Lower lobe of right lung (tissue), 2 donors: ENCODE measurements at regions not wholly inside any gene's neighbourhood (a gene's known extent, or its start where the extent isn't known, plus 50 kb on each side); places are given as distances from the start of the nearest gene placed in this dataset.

Source experiments
- ATAC-seq, 2 donors: fragments of 200-7000 bp; cut with Tn5 transposase; one replicate each; pipeline ENCODE4 v1.9.1; 2020 to 2022; ENCODE audit warnings: mild to moderate bottlenecking in 2 of 2, moderate library complexity in 2 of 2
- DNase-seq: peaks from one replicate; pipeline ENCODE4 v3.0.0-alpha.2; 2020
- H3K27ac ChIP-seq: fragments of 200-600 bp; one replicate; pipeline ENCODE4 v1.8.0; 2022
- H3K27me3 ChIP-seq: fragments of 200-600 bp; one replicate; pipeline ENCODE4 v1.8.0; 2022; ENCODE audit warnings: low read depth
- H3K36me3 ChIP-seq: fragments of 200-600 bp; one replicate; pipeline ENCODE4 v1.8.0; 2022; ENCODE audit warnings: mild to moderate bottlenecking
- H3K4me1 ChIP-seq: fragments of 200-600 bp; one replicate; pipeline ENCODE4 v1.8.0; 2022
- H3K4me3 ChIP-seq: fragments of 200-600 bp; one replicate; pipeline ENCODE4 v1.8.0; 2022; ENCODE audit warnings: mild to moderate bottlenecking
- H3K9me3 ChIP-seq: fragments of 200-600 bp; one replicate; pipeline ENCODE4 v1.8.0; 2022
- intact Hi-C: fragments of 100-400 bp; cut with DNase I; formaldehyde crosslinking; loops from one replicate; pipeline ENCODE4 v1.11.0; 2022
- TF ChIP-seq, protein P1 (sequence below): fragments of 200-600 bp; IDR thresholded peaks from one replicate; pipeline ENCODE4 v1.8.0; 2022; ENCODE audit warnings: antibody characterized with exemption, mild to moderate bottlenecking
- donor health status: DM: no; HTN: yes; CAD: no; lungs with severe emphysema.

DNA sequence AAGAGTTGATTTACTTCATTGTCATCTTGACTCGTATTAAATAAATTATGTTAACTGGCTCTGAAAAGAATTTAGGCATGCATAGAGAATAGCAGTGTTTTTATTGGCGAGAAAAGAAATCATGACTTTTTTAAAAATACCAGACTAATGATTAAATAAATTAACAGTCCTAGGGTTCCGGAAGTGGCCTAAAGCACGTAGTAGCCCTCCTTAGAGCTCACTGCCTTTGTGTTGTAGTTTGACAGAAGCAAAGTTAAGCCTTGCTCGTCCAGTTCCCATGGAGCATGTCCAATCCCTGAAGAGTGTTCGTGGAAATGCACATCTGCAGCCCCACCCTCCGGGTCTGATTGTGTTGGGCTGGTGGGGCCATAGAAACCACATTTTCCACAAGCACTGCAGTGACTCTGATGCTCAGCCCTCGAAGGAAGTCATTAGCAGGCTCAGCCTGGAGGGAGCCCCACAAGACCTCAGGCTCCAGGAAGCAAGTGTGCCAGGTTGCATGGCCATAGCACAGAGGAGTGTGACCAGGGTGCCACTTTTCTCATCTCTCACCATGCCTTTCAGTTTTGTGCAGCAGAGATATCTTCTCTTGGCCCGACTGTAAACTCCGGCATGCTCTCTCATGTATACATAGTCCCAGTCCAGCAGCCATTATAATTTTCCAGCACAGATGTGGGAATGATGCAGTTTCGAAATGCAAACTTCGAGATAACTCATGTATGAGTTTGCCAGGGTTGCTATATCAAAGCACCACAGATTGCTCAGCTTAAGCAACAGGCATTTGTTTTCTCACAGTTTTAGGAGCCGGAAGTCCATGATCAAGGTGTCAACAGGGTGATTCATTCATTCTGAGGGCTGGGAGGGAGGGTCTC is 188.6 kb upstream of the SH3BP4 start:
- intact Hi-C loops, result no loop called here
- DNase-seq (no peak), ATAC-seq (no peak)
- TF ChIP-seq, protein P1, sequence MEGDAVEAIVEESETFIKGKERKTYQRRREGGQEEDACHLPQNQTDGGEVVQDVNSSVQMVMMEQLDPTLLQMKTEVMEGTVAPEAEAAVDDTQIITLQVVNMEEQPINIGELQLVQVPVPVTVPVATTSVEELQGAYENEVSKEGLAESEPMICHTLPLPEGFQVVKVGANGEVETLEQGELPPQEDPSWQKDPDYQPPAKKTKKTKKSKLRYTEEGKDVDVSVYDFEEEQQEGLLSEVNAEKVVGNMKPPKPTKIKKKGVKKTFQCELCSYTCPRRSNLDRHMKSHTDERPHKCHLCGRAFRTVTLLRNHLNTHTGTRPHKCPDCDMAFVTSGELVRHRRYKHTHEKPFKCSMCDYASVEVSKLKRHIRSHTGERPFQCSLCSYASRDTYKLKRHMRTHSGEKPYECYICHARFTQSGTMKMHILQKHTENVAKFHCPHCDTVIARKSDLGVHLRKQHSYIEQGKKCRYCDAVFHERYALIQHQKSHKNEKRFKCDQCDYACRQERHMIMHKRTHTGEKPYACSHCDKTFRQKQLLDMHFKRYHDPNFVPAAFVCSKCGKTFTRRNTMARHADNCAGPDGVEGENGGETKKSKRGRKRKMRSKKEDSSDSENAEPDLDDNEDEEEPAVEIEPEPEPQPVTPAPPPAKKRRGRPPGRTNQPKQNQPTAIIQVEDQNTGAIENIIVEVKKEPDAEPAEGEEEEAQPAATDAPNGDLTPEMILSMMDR, result no peak
- Histone ChIP-seq H3K4me1 (no peaks in the 10 kb centered on the region), H3K9me3 (no peaks in the 10 kb centered on the region), H3K4me3 (no peak overlapping the region), H3K36me3 (no peaks in the 10 kb centered on the region), H3K27me3 (peaks cover 3% of the 10 kb centered on the region), H3K27ac (no peak overlapping the region)

DNA sequence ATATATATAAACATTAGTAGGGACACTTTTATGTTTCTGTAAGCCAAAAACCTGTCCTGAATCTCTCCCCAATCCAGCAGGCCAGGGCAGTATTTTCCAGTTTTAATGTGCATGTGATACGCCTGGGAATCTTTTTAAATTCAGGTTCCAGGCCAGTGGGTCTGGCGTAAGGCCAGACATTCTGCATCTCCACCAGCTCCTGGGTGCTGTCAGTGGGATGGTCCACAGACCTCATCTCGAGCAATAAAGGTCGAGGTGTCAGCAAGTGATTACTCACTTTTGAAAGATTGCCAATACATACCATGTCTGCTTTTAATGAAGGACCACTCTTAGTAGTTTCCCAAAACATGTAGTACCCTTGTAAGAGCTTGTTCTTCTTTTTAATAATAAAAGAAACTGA is 189.9 kb upstream of the SH3BP4 start:
- Histone ChIP-seq H3K9me3 (no peaks in the 10 kb centered on the region), H3K27ac (no peak overlapping the region), H3K4me3 (no peak overlapping the region), H3K4me1 (no peaks in the 10 kb centered on the region), H3K36me3 (no peaks in the 10 kb centered on the region), H3K27me3 (peaks cover under 1% of the 10 kb centered on the region)
- DNase-seq (no peak), ATAC-seq (no peak)
- TF ChIP-seq, protein P1, result no peak
- intact Hi-C loops, result no loop called here

DNA sequence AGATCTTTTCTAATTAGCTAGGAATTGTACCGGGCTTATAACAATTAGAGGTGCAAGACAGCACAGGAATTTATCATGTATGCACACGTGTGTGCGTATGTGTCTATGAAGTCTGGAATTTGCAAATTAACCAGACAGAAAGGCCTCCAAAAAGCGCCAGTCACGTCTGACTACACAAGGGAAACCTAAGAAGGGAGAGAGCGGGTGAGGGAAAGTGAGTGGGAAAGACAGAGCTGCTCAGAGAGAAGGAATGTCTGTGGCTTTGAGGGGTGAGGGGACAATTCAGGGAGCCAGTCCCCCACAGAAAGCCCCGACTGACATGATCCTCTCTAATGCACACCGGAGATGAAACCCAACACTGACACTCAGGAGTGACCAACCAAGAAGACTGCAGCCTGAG is 197.7 kb upstream of the SH3BP4 start:
- Histone ChIP-seq H3K4me1 (no peaks in the 10 kb centered on the region), H3K4me3 (no peak overlapping the region), H3K9me3 (no peaks in the 10 kb centered on the region), H3K27me3 (no peaks in the 10 kb centered on the region), H3K27ac (no peak overlapping the region), H3K36me3 (no peaks in the 10 kb centered on the region)
- intact Hi-C loops, result no loop called here
- TF ChIP-seq, protein P1, result no peak
- no peak for ATAC-seq
- DNase-seq, result no peak

DNA sequence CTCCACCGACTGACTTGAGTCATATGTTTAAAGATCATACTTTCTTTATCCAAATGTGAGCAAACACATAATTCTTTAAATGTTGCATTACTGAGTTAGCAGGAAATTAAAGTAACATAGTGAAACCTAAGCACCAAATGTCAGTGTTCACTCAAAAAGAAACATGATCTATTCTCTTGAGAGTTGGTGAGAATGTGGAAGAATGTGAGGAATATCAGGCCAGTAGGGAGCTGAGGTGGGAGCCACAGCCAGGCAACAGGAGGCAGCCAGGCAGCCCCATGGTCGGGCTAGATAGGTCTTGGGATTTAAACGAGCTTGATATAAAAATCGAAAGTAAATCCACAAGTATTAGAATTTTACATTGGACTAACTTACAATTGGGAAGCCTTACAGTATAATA is 198.1 kb upstream of the SH3BP4 start:
- intact Hi-C loops, result no loop called here
- Histone ChIP-seq H3K27me3 (no peaks in the 10 kb centered on the region), H3K4me1 (no peaks in the 10 kb centered on the region), H3K36me3 (no peaks in the 10 kb centered on the region), H3K9me3 (no peaks in the 10 kb centered on the region), H3K27ac (no peak overlapping the region), H3K4me3 (no peak overlapping the region)
- TF ChIP-seq, protein P1, result no peak
- ATAC-seq (no peak), DNase-seq (no peak)

DNA sequence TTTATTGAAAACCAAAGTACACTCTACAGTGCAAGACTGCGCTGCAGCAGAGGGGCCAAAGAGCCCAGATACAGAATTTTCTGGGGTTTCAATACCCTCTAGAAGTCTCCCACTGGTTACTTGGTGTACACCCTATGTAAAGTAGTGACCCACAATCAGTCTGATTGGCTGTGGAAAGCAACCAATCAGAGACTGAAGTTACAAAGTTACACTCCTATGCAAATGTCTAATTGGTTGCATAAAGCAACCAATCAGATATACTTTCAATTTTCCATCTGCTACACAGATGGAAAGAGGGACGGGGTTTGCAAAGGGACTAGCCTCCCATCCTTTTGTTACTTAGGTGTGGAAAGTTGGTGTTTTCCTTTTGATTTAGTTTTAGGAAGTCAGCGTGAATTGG is 198.9 kb upstream of the SH3BP4 start:
- DNase-seq, result no peak
- Histone ChIP-seq H3K36me3 (no peaks in the 10 kb centered on the region), H3K27ac (no peak overlapping the region), H3K9me3 (no peaks in the 10 kb centered on the region), H3K4me1 (no peaks in the 10 kb centered on the region), H3K4me3 (no peak overlapping the region), H3K27me3 (no peaks in the 10 kb centered on the region)
- TF ChIP-seq, protein P1, result no peak
- no peak for ATAC-seq
- intact Hi-C loops, result no loop called here
